Suprapubic skin (tissue), 4 donors: ENCODE measurements at regions not wholly inside any gene's neighbourhood (a gene's known extent, or its start where the extent isn't known, plus 50 kb on each side); places are given as distances from the start of the nearest gene placed in this dataset.

ENCODE experiments used
- DNase-seq, 2 donors: peaks; one replicate each; pipeline ENCODE4 v3.0.0-alpha.2; 2019; ENCODE audit warnings: low spot score in 2 of 2
- H3K27ac ChIP-seq: fragments of 200-600 bp; sonication (generic); one replicate; pipeline ENCODE4 v1.5.1; 2019
- H3K27me3 ChIP-seq: fragments of 200-600 bp; sonication (generic); one replicate; pipeline ENCODE4 v1.5.1; 2019
- H3K36me3 ChIP-seq: fragments of 200-600 bp; sonication (generic); one replicate; pipeline ENCODE4 v1.5.1; 2019
- H3K4me1 ChIP-seq: fragments of 200-600 bp; sonication (generic); one replicate; pipeline ENCODE4 v1.5.1; 2019
- H3K4me3 ChIP-seq: fragments of 200-600 bp; sonication (generic); one replicate; pipeline ENCODE4 v1.5.1; 2019; ENCODE audit warnings: mild to moderate bottlenecking
- H3K9me3 ChIP-seq: fragments of 200-600 bp; sonication (generic); one replicate; pipeline ENCODE4 v1.5.1; 2019
- CTCF ChIP-seq, 2 donors: fragments of 200-600 bp in 1 of 2; fragments of 450-650 bp in 1 of 2; sonication (generic) in 1 of 2; IDR thresholded peaks; one replicate each; pipeline ENCODE4 v1.5.1; 2016 to 2019; ENCODE audit warnings: antibody characterized with exemption in 2 of 2, mild to moderate bottlenecking in 1 of 2, moderate library complexity in 1 of 2
- EP300 ChIP-seq: sonication (generic); formaldehyde crosslinking; IDR thresholded peaks from one replicate; pipeline ENCODE4 v1.6.1; 2017; ENCODE audit warnings: antibody characterized with exemption
- POLR2A ChIP-seq, 2 donors: fragments of 450-650 bp; IDR thresholded peaks; one replicate each; pipeline ENCODE4 v1.6.1; 2017; ENCODE audit warnings: antibody characterized with exemption in 2 of 2, mild to moderate bottlenecking in 2 of 2, moderate library complexity in 2 of 2
- POLR2AphosphoS5 ChIP-seq, 3 donors: sonication (generic); formaldehyde crosslinking; IDR thresholded peaks; one replicate each; pipeline ENCODE4 v1.6.1; 2017; ENCODE audit warnings: antibody characterized with exemption in 3 of 3
- WGBS: methylation state at CpG from one replicate; pipeline ENCODE4 v1.1.5; 2018; 5-methylcytosine and 5-hydroxymethylcytosine counted together

GRCh38 chr2:67627456-67628207 lies 230.5 kb downstream of the ETAA1 start:
- H3K4me1 ChIP-seq = peaks cover 4% of the 10 kb centered on the region
- no peaks in the 10 kb centered on the region for H3K36me3 ChIP-seq
- no peaks in the 10 kb centered on the region for H3K9me3 ChIP-seq
- H3K27ac ChIP-seq = no peak overlapping the region
- WGBS = 98% methylated on average over 3 of the region's 3 CpGs
- no peaks in the 10 kb centered on the region for H3K27me3 ChIP-seq
- TF ChIP-seq EP300 (no peak), POLR2A (IDR thresholded peaks at IDR 0.05) (no peak), CTCF (IDR thresholded peaks at IDR 0.05) (no peak), POLR2AphosphoS5 (IDR thresholded peaks at IDR 0.05) (no peak)
- DNase-seq = no peak
- H3K4me3 ChIP-seq = no peak overlapping the region

GRCh38 chr2:67628892-67629291 lies 231.8 kb downstream of the ETAA1 start:
- Histone ChIP-seq H3K27ac (no peak overlapping the region), H3K27me3 (no peaks in the 10 kb centered on the region), H3K9me3 (no peaks in the 10 kb centered on the region), H3K4me3 (no peak overlapping the region), H3K4me1 (peaks cover 4% of the 10 kb centered on the region), H3K36me3 (no peaks in the 10 kb centered on the region)
- DNase-seq = no peak
- TF ChIP-seq EP300 (no peak), POLR2A (IDR thresholded peaks at IDR 0.05) (no peak), CTCF (IDR thresholded peaks at IDR 0.05) (no peak), POLR2AphosphoS5 (IDR thresholded peaks at IDR 0.05) (no peak)
- 71% methylated on average over 1 of the region's 1 CpG for WGBS

GRCh38 chr2:67631483-67631882 lies 234.3 kb downstream of the ETAA1 start:
- Histone ChIP-seq H3K4me3 (no peak overlapping the region), H3K9me3 (no peaks in the 10 kb centered on the region), H3K4me1 (no peaks in the 10 kb centered on the region), H3K27me3 (no peaks in the 10 kb centered on the region), H3K27ac (no peak overlapping the region), H3K36me3 (no peaks in the 10 kb centered on the region)
- DNase-seq = no peak
- TF ChIP-seq POLR2A (IDR thresholded peaks at IDR 0.05) (no peak), CTCF (IDR thresholded peaks at IDR 0.05) (no peak)

- no peak overlapping the region for H3K4me3 ChIP-seq
- no peaks in the 10 kb centered on the region for H3K4me1 ChIP-seq
- no peaks in the 10 kb centered on the region for H3K9me3 ChIP-seq
- WGBS = 71% methylated on average over 3 of the region's 3 CpGs
- no peak for TF ChIP-seq POLR2A (IDR thresholded peaks at IDR 0.05)
- no peak for TF ChIP-seq POLR2AphosphoS5 (IDR thresholded peaks at IDR 0.05)
- TF ChIP-seq CTCF (IDR thresholded peaks at IDR 0.05) = no peak
- TF ChIP-seq EP300 = no peak
- no peaks in the 10 kb centered on the region for H3K36me3 ChIP-seq
- no peaks in the 10 kb centered on the region for H3K27me3 ChIP-seq
- H3K27ac ChIP-seq = no peak overlapping the region
- no peak for DNase-seq
These were observed 236.2 kb downstream of the ETAA1 start for GRCh38 chr2:67633212-67633856.

GRCh38 chr2:67638146-67638545 lies 241.0 kb downstream of the ETAA1 start:
- WGBS = 47% methylated on average over 3 of the region's 3 CpGs
- no peaks in the 10 kb centered on the region for H3K9me3 ChIP-seq
- TF ChIP-seq POLR2A (IDR thresholded peaks at IDR 0.05) (no peak), EP300 (no peak), CTCF (IDR thresholded peaks at IDR 0.05) (no peak), POLR2AphosphoS5 (IDR thresholded peaks at IDR 0.05) (no peak)
- no peak overlapping the region for H3K27ac ChIP-seq
- H3K4me1 ChIP-seq = no peaks in the 10 kb centered on the region
- H3K36me3 ChIP-seq = no peaks in the 10 kb centered on the region
- DNase-seq = no peak
- H3K4me3 ChIP-seq = no peak overlapping the region
- no peaks in the 10 kb centered on the region for H3K27me3 ChIP-seq
